ENCODE measurements at regions not wholly inside any gene's neighbourhood (a gene's known extent, or its start where the extent isn't known, plus 50 kb on each side); places are given as distances from the start of the nearest gene placed in this dataset.

- DNase-seq, result no peak
These were observed 599.3 kb upstream of the MKI67 start for GRCh38 chr10:128725531-128725930.

DNA sequence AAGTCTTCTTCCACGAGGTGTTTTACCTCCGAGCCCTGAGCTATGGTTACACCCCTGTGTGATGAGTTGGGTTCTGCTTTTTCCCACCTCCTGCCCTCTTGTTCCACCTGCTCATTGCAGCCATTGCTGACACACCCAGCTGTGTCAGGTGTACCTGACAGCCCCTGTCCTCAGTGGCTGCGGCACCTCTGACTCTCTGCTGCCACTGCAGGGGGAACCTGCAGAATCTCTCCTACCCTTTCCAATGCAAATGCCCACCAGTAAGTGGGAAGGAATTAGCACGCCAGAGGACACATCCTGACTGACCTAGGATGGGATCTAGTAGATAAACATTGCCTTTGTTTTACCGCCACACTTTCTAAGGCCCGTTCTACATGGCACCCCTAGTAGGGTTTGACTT lies 600.9 kb upstream of the MKI67 start:
- no peak for DNase-seq

GRCh38 chr10:128729910-128730420 lies 603.7 kb upstream of the MKI67 start:
- DNase-seq, result no peak

DNA sequence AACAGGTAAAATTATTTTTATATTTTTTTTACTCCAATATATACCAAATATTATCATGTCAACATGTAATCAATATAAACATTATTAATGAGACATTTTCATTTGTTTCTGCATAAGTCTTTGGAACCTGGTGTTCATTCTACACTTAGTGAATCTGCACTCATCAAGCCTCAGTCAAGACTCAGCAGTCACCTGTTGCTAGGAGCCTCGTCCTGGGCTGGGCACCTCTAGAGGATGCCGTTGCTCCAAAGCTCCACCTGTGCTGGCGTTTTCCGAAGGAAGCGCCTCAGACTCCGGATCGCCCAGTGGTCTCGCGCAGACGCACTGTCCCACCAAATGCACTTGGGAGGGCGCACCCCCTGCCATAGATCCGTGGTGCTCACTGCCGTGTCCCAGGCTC lies 604.7 kb upstream of the MKI67 start:
- no peak for DNase-seq

DNA sequence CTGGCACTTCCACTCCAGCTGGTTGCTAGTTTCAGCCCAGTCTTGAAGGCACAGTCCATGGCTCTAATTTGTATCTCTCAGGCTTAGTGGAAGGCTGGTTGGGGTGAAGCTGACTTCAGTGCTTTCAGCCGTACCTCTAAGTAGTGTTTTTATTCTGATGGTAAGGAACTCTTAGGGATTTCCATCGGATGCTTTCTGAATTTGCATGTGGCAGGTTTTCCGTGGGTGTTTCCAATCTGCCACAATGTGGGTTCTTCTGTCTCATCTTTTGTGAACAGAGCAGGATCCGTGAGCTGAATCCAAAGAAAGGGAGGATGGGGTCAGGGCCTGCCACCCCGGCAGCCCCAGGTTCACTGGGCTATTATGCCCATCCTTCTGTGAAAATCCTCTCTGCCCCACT lies 607.9 kb upstream of the MKI67 start:
- no peak for DNase-seq

- DNase-seq, result no peak
These were observed 608.5 kb upstream of the MKI67 start for GRCh38 chr10:128734734-128735133.

- DNase-seq, result no peak
These were observed 609.8 kb upstream of the MKI67 start for GRCh38 chr10:128735996-128736395.

- DNase-seq, result no peak
These were observed 612.2 kb upstream of the MKI67 start for GRCh38 chr10:128738386-128738915.

GRCh38 chr10:128739930-128740329 lies 613.7 kb upstream of the MKI67 start:
- no peak for DNase-seq

- DNase-seq, result no peak
These were observed 615.0 kb upstream of the MKI67 start for GRCh38 chr10:128741180-128741579.

- DNase-seq, result no peak
These were observed 615.5 kb upstream of the MKI67 start for GRCh38 chr10:128741680-128742079.

DNA sequence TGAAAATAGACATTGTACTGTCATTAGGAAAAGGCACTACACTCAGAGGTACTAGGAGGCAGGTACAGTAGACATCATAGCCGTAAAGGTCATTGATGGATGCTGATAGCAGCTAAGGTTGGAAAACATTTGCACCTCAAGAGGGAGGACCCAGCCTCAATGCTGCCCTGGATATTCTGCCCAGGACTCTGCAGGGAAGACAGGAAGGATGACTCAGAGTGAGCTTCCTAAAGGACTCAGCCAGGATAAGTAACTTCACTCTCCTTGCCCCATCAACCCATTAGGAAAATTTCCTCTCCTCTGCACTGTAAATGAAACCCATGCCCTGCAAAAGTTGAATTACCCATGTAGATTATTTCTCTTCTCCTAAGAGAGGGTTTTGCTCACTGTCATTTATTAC lies 617.9 kb upstream of the MKI67 start:
- DNase-seq, result no peak

GRCh38 chr10:128744811-128745305 lies 618.6 kb upstream of the MKI67 start:
- no peak for DNase-seq

DNA sequence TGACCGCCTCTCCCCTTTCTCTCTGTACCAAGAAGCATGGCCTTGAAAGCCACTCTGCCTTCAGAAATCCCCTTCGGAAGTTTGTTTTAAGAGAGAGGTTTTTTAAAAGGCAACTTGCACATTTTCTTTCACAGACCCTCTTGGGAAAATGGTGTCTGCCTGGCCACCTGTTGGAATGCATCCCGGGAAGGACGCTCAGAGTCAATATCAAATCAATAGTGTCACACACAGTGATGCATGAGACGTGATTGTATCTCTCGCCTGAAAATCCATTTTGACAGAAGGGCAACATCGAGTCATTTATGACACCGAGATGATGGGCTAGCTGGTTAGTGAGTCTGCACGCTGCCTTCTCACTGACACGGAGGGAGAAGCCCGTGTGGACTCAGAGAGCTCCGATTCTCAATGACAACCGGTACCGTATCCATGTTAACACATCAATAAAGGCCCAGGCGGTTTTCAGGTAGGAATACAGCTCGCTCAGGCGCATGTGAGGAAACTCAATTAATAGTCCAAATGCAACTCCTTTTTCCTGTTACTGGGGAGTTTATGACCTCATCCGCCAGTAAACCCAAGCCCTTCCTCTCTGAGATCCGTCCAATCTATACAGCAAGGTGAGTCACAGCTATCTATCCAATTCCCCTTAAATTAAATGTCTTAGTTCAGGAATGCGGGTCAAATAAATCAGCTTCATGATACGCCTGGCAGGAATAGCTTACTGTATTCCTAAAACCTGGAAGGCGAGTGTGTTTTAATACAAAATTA lies 621.5 kb upstream of the MKI67 start:
- no peak for DNase-seq

DNA sequence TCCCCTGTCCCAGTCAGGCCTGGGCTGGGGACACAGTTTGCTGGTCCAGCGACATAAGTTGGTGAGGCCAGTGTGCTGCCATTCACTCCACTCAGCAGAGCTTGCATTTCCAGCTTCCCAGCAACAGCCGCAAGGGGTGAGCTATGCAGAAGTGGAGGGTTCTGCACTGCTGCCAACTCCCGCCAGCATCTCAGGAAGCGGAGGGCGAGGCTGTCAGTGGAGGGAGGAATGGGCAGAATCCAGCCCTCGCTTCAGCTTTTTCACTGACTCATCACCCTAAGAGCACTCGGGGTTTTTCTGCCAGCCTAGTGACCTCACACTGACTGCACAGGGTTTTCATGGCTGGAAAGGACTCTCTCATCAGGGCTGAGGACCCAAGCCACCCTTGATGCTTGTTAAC lies 625.1 kb upstream of the MKI67 start:
- no peak for DNase-seq

DNA sequence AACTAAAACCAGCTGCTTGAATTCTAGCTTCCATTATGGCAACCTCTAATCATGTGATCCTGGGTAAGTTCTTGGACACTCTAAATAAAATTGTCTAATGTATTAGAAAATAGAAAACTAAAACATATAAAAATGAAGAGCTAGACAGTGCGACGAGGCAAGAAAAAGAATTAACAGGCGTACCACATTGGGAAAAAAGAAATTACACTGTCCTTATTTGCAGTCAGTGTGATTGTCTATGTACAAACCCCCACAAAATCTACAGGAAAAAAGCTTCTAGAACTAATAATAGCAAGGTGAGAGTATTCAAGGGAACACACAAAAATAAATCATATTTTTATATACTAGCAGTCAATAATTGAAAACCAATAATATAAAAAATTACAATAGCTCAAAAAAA lies 625.6 kb upstream of the MKI67 start:
- no peak for DNase-seq

GRCh38 chr10:128759174-128759573 lies 633.0 kb upstream of the MKI67 start:
- no peak for DNase-seq

DNA sequence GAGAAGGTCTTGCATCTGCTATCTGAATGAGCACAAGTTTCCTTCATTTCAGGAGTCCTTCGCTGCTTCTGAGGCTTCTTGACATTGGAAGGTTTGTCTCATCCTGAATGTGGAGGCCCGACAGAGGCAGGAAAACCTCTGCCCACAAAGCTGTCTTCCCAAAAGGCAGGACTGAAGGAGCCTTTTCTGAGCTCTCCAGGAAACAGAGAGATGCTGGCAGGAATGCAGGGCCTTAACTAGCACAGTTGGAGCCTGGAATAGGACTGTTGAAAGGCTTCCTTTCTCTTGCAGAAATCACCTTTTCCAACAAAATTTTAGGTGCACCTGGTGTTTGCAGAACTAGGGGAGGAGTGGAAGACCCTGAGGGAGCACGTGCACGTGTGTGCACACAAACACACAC lies 637.4 kb upstream of the MKI67 start:
- no peak for DNase-seq

DNA sequence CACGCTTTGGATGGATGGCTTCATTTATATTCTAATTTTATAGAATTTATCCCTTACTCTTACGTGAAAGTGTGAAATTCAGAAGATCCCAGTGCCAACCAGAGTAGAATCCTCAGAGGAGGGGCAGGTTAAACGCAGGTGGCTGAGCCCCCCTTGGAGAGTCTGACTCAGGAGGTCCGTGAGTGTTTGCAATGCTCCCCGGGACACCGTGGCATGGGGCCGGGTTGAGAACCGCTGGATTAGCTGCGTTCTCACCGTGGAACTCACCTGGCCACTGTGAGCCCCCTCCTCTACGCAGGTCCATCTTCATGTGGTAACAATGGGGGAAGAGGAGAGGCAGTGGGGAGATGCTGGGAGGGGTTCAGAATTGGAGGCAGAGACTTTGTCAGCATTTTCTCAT lies 638.0 kb upstream of the MKI67 start:
- no peak for DNase-seq

- no peak for DNase-seq
These were observed 640.7 kb upstream of the MKI67 start for GRCh38 chr10:128766915-128767314.

DNA sequence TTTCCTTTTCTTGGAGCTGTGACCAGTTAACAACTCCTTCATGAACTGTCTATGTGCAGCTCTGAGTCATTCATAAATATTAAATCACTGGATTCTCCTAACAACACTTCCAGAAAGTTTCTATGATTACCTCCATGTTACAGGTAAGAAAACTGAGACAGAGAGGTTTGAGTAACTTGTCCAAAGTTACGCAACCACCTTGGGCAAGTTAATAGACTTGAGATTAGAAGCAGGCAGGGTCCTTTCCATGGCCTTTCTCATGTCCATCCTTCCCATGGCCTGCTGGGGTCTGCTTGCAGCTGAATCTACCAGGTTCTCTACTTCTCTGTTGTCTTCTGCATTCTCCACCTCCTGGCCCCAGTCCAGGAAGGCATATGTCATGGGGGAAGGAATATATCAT lies 648.8 kb upstream of the MKI67 start:
- DNase-seq, result no peak

DNA sequence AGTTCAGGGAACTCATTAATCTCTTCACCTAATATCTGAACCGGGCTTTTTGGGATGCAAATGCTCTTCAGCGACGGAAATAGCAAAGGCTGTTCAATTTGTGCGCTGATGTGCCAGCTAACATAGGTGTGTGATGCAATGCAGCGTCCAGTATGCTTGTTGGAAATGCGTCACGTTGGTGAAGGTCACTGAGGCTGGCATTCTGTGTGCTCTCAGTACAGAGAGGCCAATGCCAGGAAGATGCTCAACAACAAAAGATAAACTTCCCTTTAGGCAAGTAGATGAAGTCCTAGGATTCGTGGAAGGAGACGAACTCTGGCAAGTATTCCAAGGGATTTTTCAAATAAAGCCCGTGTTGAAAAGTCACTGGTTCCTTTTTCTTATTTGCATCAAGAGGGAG lies 649.5 kb upstream of the MKI67 start:
- DNase-seq, result no peak

- DNase-seq, result no peak
These were observed 650.5 kb upstream of the MKI67 start for GRCh38 chr10:128776673-128777252.

GRCh38 chr10:128777342-128777741 lies 651.1 kb upstream of the MKI67 start:
- no peak for DNase-seq
